ENCODE measurements at regions not wholly inside any gene's neighbourhood (a gene's known extent, or its start where the extent isn't known, plus 50 kb on each side); places are given as distances from the start of the nearest gene placed in this dataset.
"Not testable (repeated sequence)": the region's sequence is repeated elsewhere in the genome, so short reads cannot be mapped to it uniquely, and the experiment has no call there.

DNA sequence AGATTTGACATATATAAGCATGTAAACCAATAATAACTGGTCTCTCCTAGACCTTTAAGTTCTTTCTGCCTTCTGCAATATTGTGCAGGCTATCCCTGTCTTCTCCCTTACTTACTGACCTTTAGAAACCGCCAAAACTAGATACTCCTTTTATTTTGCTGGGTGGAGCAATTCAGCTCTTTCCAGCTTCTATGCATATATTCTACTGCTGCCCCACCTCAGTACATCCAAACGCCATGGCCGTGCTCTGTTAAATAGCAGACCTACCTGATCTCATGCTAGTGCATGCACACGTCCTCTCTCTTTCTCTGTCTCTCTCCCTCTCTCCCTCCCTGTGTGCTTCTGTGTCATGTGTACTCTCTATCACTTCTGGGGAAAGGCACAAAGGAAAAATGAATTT lies 76.7 kb upstream of the CAPRIN1 start:
- no peak for TF ChIP-seq GABPA (IDR thresholded peaks at IDR 0.05; ENCODE audit: low read depth)
- TF ChIP-seq, protein P1, sequence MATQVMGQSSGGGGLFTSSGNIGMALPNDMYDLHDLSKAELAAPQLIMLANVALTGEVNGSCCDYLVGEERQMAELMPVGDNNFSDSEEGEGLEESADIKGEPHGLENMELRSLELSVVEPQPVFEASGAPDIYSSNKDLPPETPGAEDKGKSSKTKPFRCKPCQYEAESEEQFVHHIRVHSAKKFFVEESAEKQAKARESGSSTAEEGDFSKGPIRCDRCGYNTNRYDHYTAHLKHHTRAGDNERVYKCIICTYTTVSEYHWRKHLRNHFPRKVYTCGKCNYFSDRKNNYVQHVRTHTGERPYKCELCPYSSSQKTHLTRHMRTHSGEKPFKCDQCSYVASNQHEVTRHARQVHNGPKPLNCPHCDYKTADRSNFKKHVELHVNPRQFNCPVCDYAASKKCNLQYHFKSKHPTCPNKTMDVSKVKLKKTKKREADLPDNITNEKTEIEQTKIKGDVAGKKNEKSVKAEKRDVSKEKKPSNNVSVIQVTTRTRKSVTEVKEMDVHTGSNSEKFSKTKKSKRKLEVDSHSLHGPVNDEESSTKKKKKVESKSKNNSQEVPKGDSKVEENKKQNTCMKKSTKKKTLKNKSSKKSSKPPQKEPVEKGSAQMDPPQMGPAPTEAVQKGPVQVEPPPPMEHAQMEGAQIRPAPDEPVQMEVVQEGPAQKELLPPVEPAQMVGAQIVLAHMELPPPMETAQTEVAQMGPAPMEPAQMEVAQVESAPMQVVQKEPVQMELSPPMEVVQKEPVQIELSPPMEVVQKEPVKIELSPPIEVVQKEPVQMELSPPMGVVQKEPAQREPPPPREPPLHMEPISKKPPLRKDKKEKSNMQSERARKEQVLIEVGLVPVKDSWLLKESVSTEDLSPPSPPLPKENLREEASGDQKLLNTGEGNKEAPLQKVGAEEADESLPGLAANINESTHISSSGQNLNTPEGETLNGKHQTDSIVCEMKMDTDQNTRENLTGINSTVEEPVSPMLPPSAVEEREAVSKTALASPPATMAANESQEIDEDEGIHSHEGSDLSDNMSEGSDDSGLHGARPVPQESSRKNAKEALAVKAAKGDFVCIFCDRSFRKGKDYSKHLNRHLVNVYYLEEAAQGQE (IDR thresholded peaks at IDR 0.05; ENCODE audit: insufficient replicate concordance, low read depth) = no peak
- no peak for TF ChIP-seq POLR2AphosphoS5 (IDR thresholded peaks at IDR 0.05; ENCODE audit: low read depth)
- TF ChIP-seq, protein P2, sequence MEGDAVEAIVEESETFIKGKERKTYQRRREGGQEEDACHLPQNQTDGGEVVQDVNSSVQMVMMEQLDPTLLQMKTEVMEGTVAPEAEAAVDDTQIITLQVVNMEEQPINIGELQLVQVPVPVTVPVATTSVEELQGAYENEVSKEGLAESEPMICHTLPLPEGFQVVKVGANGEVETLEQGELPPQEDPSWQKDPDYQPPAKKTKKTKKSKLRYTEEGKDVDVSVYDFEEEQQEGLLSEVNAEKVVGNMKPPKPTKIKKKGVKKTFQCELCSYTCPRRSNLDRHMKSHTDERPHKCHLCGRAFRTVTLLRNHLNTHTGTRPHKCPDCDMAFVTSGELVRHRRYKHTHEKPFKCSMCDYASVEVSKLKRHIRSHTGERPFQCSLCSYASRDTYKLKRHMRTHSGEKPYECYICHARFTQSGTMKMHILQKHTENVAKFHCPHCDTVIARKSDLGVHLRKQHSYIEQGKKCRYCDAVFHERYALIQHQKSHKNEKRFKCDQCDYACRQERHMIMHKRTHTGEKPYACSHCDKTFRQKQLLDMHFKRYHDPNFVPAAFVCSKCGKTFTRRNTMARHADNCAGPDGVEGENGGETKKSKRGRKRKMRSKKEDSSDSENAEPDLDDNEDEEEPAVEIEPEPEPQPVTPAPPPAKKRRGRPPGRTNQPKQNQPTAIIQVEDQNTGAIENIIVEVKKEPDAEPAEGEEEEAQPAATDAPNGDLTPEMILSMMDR (IDR thresholded peaks at IDR 0.05; ENCODE audit: insufficient read depth, low read length) = no peak
- no peak for TF ChIP-seq SPI1 (IDR thresholded peaks at IDR 0.05; ENCODE audit: borderline replicate concordance, low read depth)
- DNase-seq (ENCODE audit: low read depth in 1 of 2, low spot score in 1 of 2) = no peak
- no peaks in the 10 kb centered on the region for H3K27me3 ChIP-seq (ENCODE audit: insufficient read depth, poor library complexity, severe bottlenecking)
- no peak overlapping the region for H3K27ac ChIP-seq (replicated peaks)
- H3K4me3 ChIP-seq (replicated peaks; ENCODE audit: insufficient read depth, low read length) = no peak overlapping the region

DNA sequence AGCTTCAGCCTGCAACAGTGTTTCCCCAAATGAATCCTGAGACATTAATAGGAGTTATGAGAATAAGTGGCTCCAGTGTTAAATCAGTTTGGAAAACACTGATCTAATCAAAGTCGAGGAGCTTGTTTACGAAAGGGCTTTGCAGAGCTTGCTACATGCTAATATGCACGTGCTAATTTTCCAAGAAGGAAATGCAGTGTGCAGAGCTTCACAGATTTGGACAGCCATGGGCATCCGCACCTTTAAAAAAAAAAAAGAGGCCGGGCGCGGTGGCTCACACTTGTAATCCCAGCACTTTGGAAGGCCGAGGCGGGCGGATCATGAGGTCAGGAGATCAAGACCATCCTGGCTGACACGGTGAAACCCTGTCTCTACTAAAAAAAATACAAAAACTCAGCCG lies 79.7 kb upstream of the LMO2 start:
- H3K27ac ChIP-seq (replicated peaks); DNase-seq (ENCODE audit: low read depth in 1 of 2, low spot score in 1 of 2); H3K27me3 ChIP-seq (ENCODE audit: insufficient read depth, poor library complexity, severe bottlenecking); H3K4me3 ChIP-seq (replicated peaks; ENCODE audit: insufficient read depth, low read length): not testable (repeated sequence)

DNA sequence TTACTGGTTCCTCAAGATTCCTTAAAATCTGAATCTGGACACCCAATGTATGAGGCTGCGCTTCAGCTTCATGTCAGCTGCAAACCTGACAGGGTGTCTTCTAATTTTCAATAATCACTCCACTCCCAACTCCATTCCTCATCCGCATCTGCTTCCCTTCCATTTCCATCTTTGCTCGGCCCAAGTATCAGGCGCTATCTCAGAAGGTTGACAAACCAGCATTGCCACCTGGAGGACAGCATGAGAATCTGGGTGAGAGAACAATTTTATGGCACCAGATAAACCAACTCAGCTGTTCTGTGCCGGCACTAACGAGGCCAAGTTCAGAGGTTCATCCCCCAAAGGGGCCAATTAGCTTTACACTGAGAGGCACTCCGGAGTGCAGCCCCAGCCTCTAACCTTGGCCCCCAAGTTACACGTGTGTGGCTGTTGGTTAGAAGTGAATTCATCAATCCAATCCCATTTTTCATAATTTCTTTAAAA lies 79.1 kb upstream of the LMO2 start:
- no peaks in the 10 kb centered on the region for H3K27me3 ChIP-seq (ENCODE audit: insufficient read depth, poor library complexity, severe bottlenecking)
- TF ChIP-seq, protein P2 (IDR thresholded peaks at IDR 0.05; ENCODE audit: insufficient read depth, low read length) = peak; percentile 61
- TF ChIP-seq POLR2AphosphoS5 (IDR thresholded peaks at IDR 0.05; ENCODE audit: low read depth) = no peak
- no peak for TF ChIP-seq SPI1 (IDR thresholded peaks at IDR 0.05; ENCODE audit: borderline replicate concordance, low read depth)
- TF ChIP-seq GABPA (IDR thresholded peaks at IDR 0.05; ENCODE audit: low read depth) = no peak
- no peak overlapping the region for H3K27ac ChIP-seq (replicated peaks)
- peak in 1 of 2 experiments; percentile 75 for DNase-seq (ENCODE audit: low read depth in 1 of 2, low spot score in 1 of 2)
- H3K4me3 ChIP-seq (replicated peaks; ENCODE audit: insufficient read depth, low read length) = no peak overlapping the region

DNA sequence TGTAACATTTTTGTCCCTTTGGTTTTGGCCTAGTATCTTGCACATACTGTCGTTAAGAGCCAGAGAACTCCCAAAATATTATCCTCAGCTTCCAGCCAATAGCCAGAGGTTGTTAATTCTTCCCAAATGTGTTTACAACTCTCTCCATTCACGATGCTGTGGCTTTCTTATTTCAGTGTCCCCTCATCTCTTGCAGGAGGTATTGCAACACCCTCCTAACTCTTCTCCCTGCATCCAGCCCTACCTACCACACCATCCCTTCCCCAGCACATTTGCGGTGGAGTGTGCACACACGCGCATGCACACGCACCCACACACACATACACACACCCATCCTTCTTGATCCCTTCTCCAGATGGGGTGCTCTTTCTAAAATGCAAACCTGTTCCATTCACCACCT lies 75.6 kb upstream of the LMO2 start:
- H3K27ac ChIP-seq (replicated peaks) = no peak overlapping the region
- no peak for TF ChIP-seq SPI1 (IDR thresholded peaks at IDR 0.05; ENCODE audit: borderline replicate concordance, low read depth)
- H3K27me3 ChIP-seq (ENCODE audit: insufficient read depth, poor library complexity, severe bottlenecking) = no peaks in the 10 kb centered on the region

DNA sequence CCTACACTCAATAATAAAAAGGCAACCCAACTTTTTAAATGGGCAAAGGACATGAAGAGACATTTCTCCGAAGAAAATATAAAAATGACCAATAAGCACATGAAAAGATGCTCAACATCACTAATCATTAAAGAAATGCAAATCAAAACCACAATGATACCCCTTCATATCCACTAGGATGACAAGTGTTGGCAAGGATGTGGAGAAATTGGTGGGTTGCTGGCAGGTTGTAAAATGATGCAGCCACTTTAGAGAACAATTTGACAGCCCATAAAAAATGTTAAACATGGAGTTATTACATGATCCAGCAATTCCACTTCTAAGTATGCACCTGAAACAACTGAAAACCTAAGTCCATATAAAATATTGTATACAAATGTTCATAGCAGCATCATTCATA lies 73.2 kb upstream of the LMO2 start:
- Histone ChIP-seq H3K4me3 (replicated peaks; ENCODE audit: insufficient read depth, low read length) (no peak overlapping the region), H3K27me3 (ENCODE audit: insufficient read depth, poor library complexity, severe bottlenecking) (no peaks in the 10 kb centered on the region), H3K27ac (replicated peaks) (no peak overlapping the region)
- no peak for DNase-seq (ENCODE audit: low read depth in 1 of 2, low spot score in 1 of 2)
- TF ChIP-seq, protein P1 (IDR thresholded peaks at IDR 0.05; ENCODE audit: insufficient replicate concordance, low read depth) = no peak
- TF ChIP-seq SPI1 (IDR thresholded peaks at IDR 0.05; ENCODE audit: borderline replicate concordance, low read depth) = no peak
- TF ChIP-seq POLR2AphosphoS5 (IDR thresholded peaks at IDR 0.05; ENCODE audit: low read depth) = no peak
- TF ChIP-seq, protein P2 (IDR thresholded peaks at IDR 0.05; ENCODE audit: insufficient read depth, low read length) = no peak
- TF ChIP-seq GABPA (IDR thresholded peaks at IDR 0.05; ENCODE audit: low read depth) = no peak

More for the DNA sequence above, 75.6 kb upstream of the LMO2 start:
- DNase-seq (ENCODE audit: low read depth in 1 of 2, low spot score in 1 of 2) = no peak
- H3K4me3 ChIP-seq (replicated peaks; ENCODE audit: insufficient read depth, low read length) = no peak overlapping the region

Data from HL-60 (cell line).